ENCODE measurements at regions not wholly inside any gene's neighbourhood (a gene's known extent, or its start where the extent isn't known, plus 50 kb on each side); places are given as distances from the start of the nearest gene placed in this dataset.

- H3K4me3 ChIP-seq (ENCODE audit: low read depth, low read length), result no peak overlapping the region
- no peaks in the 10 kb centered on the region for H3K9me3 ChIP-seq (ENCODE audit: control insufficient read depth, low read length)
- no peaks in the 10 kb centered on the region for H3K4me1 ChIP-seq
- TF ChIP-seq CTCF (IDR thresholded peaks at IDR 0.05), result no peak
- H3K27ac ChIP-seq, result no peak overlapping the region
- H3K27me3 ChIP-seq (ENCODE audit: control insufficient read depth, insufficient read depth, low read length), result no peaks in the 10 kb centered on the region
- H3K4me2 ChIP-seq (ENCODE audit: low read length), result no peak overlapping the region
- no peak overlapping the region for H2AFZ ChIP-seq
- no peaks in the 10 kb centered on the region for H3K36me3 ChIP-seq (ENCODE audit: control insufficient read depth, insufficient read depth, low read length)
- no peaks in the 10 kb centered on the region for H3K79me2 ChIP-seq
- H3K9ac ChIP-seq, result no peak overlapping the region
Measured at GRCh38 chr2:51454177-51454576, 422.2 kb upstream of the NRXN1 start.

GRCh38 chr2:51448911-51449310 lies 417.0 kb upstream of the NRXN1 start:
- no peaks in the 10 kb centered on the region for H3K9me3 ChIP-seq (ENCODE audit: control insufficient read depth, low read length)
- H3K4me3 ChIP-seq (ENCODE audit: low read depth, low read length), result no peak overlapping the region
- H2AFZ ChIP-seq, result no peak overlapping the region
- H3K27me3 ChIP-seq (ENCODE audit: control insufficient read depth, insufficient read depth, low read length), result no peaks in the 10 kb centered on the region
- no peak overlapping the region for H3K27ac ChIP-seq
- H3K9ac ChIP-seq, result no peak overlapping the region
- no peak for TF ChIP-seq CTCF (IDR thresholded peaks at IDR 0.05)
- no peak overlapping the region for H3K4me2 ChIP-seq (ENCODE audit: low read length)
- H3K36me3 ChIP-seq (ENCODE audit: control insufficient read depth, insufficient read depth, low read length), result no peaks in the 10 kb centered on the region
- H3K4me1 ChIP-seq, result no peaks in the 10 kb centered on the region
- no peaks in the 10 kb centered on the region for H3K79me2 ChIP-seq

GRCh38 chr2:51441786-51442185 lies 409.9 kb upstream of the NRXN1 start:
- no peaks in the 10 kb centered on the region for H3K4me1 ChIP-seq

GRCh38 chr2:51424418-51424817 lies 392.5 kb upstream of the NRXN1 start:
- Histone ChIP-seq H3K4me1 (no peaks in the 10 kb centered on the region), H3K4me2 (ENCODE audit: low read length) (no peak overlapping the region), H3K79me2 (no peaks in the 10 kb centered on the region), H3K9me3 (ENCODE audit: control insufficient read depth, low read length) (no peaks in the 10 kb centered on the region), H3K4me3 (ENCODE audit: low read depth, low read length) (no peak overlapping the region), H3K9ac (no peak overlapping the region), H3K27ac (no peak overlapping the region), H2AFZ (no peak overlapping the region), H3K27me3 (ENCODE audit: control insufficient read depth, insufficient read depth, low read length) (no peaks in the 10 kb centered on the region), H3K36me3 (ENCODE audit: control insufficient read depth, insufficient read depth, low read length) (no peaks in the 10 kb centered on the region)
- TF ChIP-seq CTCF (IDR thresholded peaks at IDR 0.05), result no peak

More at GRCh38 chr2:51441786-51442185, 409.9 kb upstream of the NRXN1 start:
- Histone ChIP-seq H3K27ac (no peak overlapping the region), H3K9ac (no peak overlapping the region), H3K4me3 (ENCODE audit: low read depth, low read length) (no peak overlapping the region), H2AFZ (no peak overlapping the region), H3K79me2 (no peaks in the 10 kb centered on the region), H3K27me3 (ENCODE audit: control insufficient read depth, insufficient read depth, low read length) (no peaks in the 10 kb centered on the region), H3K36me3 (ENCODE audit: control insufficient read depth, insufficient read depth, low read length) (no peaks in the 10 kb centered on the region), H3K4me2 (ENCODE audit: low read length) (no peak overlapping the region), H3K9me3 (ENCODE audit: control insufficient read depth, low read length) (no peaks in the 10 kb centered on the region)
- no peak for TF ChIP-seq CTCF (IDR thresholded peaks at IDR 0.05)

- H3K4me2 ChIP-seq (ENCODE audit: low read length), result no peak overlapping the region
- no peak for TF ChIP-seq CTCF (IDR thresholded peaks at IDR 0.05)
- H3K9ac ChIP-seq, result no peak overlapping the region
- H3K27ac ChIP-seq, result no peak overlapping the region
- H3K9me3 ChIP-seq (ENCODE audit: control insufficient read depth, low read length), result no peaks in the 10 kb centered on the region
- H3K4me1 ChIP-seq, result no peaks in the 10 kb centered on the region
- no peak overlapping the region for H2AFZ ChIP-seq
- no peaks in the 10 kb centered on the region for H3K36me3 ChIP-seq (ENCODE audit: control insufficient read depth, insufficient read depth, low read length)
- no peaks in the 10 kb centered on the region for H3K27me3 ChIP-seq (ENCODE audit: control insufficient read depth, insufficient read depth, low read length)
- no peaks in the 10 kb centered on the region for H3K79me2 ChIP-seq
- H3K4me3 ChIP-seq (ENCODE audit: low read depth, low read length), result no peak overlapping the region
Measured at GRCh38 chr2:51420511-51420910, 388.6 kb upstream of the NRXN1 start.

Data from parathyroid adenoma (tissue), 2 donors.